GM12864 (cell line): ENCODE measurements at regions not wholly inside any gene's neighbourhood (a gene's known extent, or its start where the extent isn't known, plus 50 kb on each side); places are given as distances from the start of the nearest gene placed in this dataset.

ENCODE experiments used
- DNase-seq: peaks from one replicate; pipeline ENCODE4 v3.0.0-alpha.2; 2011; ENCODE audit warnings: low read depth
- H3K4me3 ChIP-seq: 2 replicates; pipeline ENCODE4 v1.5.1; 2011; ENCODE audit warnings: mild to moderate bottlenecking, low read depth, low read length, control low read depth
- TF ChIP-seq, protein P1 (sequence below): IDR thresholded peaks from 2 replicates; pipeline ENCODE4 v1.5.1; 2011; ENCODE audit warnings: low read depth, mild to moderate bottlenecking, moderate library complexity, low read length, control low read depth, inconsistent platforms; ENCODE audit errors: missing control alignments

DNA sequence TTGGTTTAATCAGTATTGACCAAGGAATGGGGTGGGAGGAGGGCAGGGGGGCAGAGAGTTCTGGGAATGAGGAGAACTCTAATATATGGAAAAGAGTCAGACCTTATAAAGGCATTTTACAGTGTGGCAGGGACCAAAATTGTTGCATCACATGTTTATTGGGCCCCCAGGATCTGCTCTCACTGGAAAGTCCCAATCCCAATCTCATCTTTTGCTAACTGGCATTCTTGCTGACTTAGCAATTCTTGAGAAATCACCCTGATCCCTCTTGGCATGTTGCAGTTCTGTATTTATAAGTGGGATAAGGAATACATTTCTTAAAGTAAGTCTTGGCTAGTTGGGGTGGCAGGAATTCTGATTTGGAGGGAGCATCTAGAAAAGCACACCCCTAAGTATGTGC, 104.4 kb upstream of the CXCL14 start:
- DNase-seq = no peak
- TF ChIP-seq, protein P1, sequence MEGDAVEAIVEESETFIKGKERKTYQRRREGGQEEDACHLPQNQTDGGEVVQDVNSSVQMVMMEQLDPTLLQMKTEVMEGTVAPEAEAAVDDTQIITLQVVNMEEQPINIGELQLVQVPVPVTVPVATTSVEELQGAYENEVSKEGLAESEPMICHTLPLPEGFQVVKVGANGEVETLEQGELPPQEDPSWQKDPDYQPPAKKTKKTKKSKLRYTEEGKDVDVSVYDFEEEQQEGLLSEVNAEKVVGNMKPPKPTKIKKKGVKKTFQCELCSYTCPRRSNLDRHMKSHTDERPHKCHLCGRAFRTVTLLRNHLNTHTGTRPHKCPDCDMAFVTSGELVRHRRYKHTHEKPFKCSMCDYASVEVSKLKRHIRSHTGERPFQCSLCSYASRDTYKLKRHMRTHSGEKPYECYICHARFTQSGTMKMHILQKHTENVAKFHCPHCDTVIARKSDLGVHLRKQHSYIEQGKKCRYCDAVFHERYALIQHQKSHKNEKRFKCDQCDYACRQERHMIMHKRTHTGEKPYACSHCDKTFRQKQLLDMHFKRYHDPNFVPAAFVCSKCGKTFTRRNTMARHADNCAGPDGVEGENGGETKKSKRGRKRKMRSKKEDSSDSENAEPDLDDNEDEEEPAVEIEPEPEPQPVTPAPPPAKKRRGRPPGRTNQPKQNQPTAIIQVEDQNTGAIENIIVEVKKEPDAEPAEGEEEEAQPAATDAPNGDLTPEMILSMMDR = no peak
- no peak overlapping the region for H3K4me3 ChIP-seq

DNA sequence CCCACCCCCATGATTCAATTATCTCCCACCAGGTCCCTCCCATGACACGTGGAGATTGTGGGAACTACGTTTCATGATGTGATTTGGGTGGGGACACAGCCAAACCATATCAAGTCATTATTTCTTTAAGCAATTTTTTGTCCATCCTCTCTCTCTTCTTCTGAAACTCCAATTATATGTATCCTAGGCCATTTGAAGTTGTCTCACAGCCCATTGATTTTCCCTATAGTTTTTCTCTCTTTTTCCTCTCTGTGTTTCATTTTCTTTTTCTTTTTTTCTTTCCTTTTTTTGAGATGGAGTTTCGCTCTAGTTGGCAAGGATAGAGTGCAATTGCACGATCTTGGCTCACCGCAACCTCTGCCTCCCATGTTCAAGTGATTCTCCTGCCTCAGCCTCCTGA, 101.9 kb upstream of the CXCL14 start:
- DNase-seq = no peak
- H3K4me3 ChIP-seq = no peak overlapping the region
- TF ChIP-seq, protein P1 = no peak

DNA sequence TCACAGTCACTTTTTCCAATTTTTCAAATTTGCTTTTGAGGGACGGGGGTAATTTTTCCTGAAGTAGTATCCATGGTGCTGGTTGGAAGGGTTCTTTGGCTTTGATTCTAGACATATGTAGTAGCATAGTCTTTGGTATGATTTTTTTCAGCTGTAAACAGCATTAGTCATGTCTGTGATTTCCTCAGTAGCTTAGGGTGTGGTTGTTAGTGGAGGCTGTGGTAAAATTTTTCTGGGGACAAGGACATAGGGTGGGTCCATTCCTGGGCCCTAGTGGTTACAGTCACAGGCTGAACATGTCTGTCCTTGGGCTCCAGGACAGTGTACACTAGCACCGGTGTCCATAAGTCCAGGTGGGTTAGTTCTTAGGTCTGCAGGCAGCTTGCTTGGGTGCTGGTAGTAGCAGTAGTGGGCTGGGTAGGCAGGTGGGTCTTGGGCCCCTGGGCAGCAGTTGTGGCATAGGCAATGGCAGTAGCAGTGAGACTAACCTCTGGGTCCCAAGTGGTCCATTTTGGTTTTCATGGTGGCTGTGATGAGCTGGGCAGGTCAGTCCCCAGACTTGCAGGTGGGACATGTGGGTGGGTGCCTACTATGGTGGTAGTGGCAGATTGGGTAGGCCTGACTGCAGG, 100.0 kb upstream of the CXCL14 start:
- no peak overlapping the region for H3K4me3 ChIP-seq
- DNase-seq = no peak

DNA sequence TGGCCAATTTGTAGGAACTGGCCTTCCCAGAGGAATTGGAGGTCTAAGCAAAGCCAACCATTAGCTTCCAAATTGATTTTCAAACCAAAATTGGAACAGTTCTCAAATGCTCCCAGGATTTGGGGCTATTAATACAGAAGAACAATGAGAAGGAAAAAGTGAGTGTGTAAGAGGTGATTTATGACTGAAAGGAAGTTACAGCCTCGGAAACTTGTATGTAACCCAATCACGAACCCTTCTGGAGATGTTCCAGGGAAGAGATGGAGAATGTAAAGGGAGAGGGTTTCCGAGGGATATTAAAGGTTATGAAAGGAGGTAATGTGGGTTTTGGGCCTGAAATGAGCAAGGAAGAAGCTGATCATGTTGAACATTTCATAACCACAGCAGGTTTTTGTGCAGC, 93.2 kb upstream of the CXCL14 start:
- TF ChIP-seq, protein P1 = no peak
- H3K4me3 ChIP-seq = no peak overlapping the region
- DNase-seq = no peak

More for the DNA sequence above, 100.0 kb upstream of the CXCL14 start:
- TF ChIP-seq, protein P1 = no peak

DNA sequence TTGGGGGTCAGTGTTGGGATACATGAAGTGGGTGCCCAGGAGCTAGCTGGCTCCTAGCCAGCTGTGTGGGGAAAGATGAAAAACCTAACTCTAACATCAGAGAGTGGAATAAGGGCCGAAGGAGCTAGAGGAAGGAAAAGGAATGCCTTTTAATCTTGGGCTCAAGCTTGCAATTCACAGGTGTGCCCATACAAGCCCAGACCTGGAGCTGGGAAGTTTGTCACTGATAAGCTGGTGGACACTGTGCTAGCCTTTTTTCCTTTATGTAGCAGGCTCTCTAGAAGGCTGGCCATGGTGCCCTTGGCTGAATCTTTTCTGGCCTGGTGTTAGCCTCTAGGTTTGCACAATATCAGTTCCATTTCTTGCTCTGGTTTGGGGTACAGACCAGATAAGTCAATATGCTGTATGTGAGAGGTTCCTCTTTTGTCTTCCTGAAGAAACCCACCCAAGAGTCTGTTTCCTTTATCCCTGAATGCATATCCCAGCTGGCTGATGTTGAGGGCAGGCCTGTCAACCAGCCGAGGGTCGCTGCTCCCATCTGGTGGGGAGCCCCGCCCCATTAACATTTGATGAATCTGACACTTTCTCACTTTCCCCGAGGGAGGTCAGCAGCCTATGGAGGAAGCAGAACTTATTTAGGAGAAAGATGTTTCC, 92.4 kb upstream of the CXCL14 start:
- TF ChIP-seq, protein P1 = no peak

DNA sequence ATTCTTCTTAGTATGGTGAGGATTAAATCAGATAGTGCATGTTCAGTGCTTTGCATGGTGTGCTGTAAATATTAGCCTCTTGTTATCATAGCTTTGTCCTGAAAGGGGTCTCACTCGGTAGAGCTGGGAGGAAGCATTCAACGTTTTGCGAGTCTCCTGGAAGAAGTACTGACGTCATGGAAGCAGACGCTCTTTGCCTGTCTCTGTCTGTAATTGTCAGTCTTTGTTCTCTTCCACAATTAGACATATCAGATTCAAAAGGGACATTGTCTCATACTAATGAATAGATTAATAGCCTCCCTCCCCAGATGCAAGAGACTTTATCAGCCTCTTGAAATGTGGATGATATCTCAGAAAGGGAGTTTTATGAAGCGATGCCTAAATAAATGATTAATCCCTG, 91.8 kb upstream of the CXCL14 start:
- no peak overlapping the region for H3K4me3 ChIP-seq
- no peak for DNase-seq
- TF ChIP-seq, protein P1 = no peak

More for the DNA sequence above, 92.4 kb upstream of the CXCL14 start:
- no peak overlapping the region for H3K4me3 ChIP-seq
- DNase-seq = no peak

DNA sequence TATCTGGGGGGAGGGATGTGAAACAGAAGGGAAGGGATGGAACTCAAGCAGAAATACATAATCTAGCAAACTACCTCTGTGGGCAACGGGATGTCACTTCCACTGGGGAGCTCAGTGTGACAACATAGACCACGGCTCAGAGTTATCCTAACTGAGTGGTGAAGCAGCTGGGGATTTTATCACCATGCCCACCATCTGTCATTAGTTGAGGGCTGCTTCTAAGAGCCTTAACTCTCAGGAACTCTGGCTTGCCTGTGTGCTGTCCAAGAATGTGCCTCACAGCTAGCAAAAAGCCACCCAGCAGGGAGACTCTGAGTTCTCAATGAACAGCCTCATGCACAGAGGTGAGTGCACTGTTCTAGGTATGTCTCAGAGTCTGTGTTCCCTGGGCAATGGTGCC, 90.6 kb upstream of the CXCL14 start:
- DNase-seq = no peak
- TF ChIP-seq, protein P1 = no peak
- no peak overlapping the region for H3K4me3 ChIP-seq
